OCI-LY7 (cell line): ENCODE measurements at regions not wholly inside any gene's neighbourhood (a gene's known extent, or its start where the extent isn't known, plus 50 kb on each side); places are given as distances from the start of the nearest gene placed in this dataset.

Source experiments
- BruUV-seq: library from RNA; stranded (reverse); fragments of 400-500 nt; replicated peaks from 2 replicates; lab custom pipeline; 2021; lab: Mats Ljungman, UMichigan
- CTCF ChIA-PET: fragments of 300-600 bp; sonication (Branson Sonifier 250); formaldehyde crosslinking; loops from one replicate; lab custom pipeline; 2022; ENCODE audit warnings: antibody characterized with exemption; ENCODE audit not compliant: unreplicated experiment; lab: Charles Lee
- POLR2A ChIA-PET: fragments of 300-600 bp; sonication (Branson Sonifier 250); formaldehyde crosslinking; loops from one replicate; lab custom pipeline; 2022; ENCODE audit warnings: antibody characterized with exemption; lab: Charles Lee
- DNase-seq: peaks from one replicate; pipeline ENCODE4 v3.0.0-alpha.2; 2015; ENCODE audit warnings: low spot score
- H2AFZ ChIP-seq: fragments of 200-600 bp; sonication (generic), shearing (Covaris generic); 2 replicates; pipeline ENCODE4 v1.6.1; 2014; ENCODE audit warnings: mild to moderate bottlenecking, antibody characterized with exemption, low read length, moderate library complexity
- H3K27ac ChIP-seq: fragments of 200-600 bp; sonication (generic); 2 replicates; pipeline ENCODE4 v1.5.1; 2014; ENCODE audit warnings: mixed run types, low read depth, mild to moderate bottlenecking, moderate library complexity, low read length, inconsistent platforms; ENCODE audit not compliant: poor library complexity, severe bottlenecking
- H3K36me3 ChIP-seq: fragments of 200-600 bp; sonication (generic); 2 replicates; pipeline ENCODE4 v1.6.1; 2014; ENCODE audit warnings: mild to moderate bottlenecking, antibody characterized with exemption, low read length, moderate library complexity, mixed read lengths; ENCODE audit not compliant: insufficient read depth
- H3K4me1 ChIP-seq: fragments of 200-600 bp; sonication (generic); 2 replicates; pipeline ENCODE4 v1.5.1; 2014; ENCODE audit warnings: mild to moderate bottlenecking, low read length; ENCODE audit not compliant: insufficient read depth, poor library complexity, severe bottlenecking
- H3K4me2 ChIP-seq: fragments of 200-600 bp; sonication (generic); 2 replicates; pipeline ENCODE4 v1.6.1; 2014; ENCODE audit warnings: mild to moderate bottlenecking, low read length
- H3K4me3 ChIP-seq: fragments of 200-600 bp; sonication (generic); 2 replicates; pipeline ENCODE4 v1.5.1; 2014; ENCODE audit warnings: mild to moderate bottlenecking, low read depth, low read length; ENCODE audit not compliant: poor library complexity, severe bottlenecking
- H3K79me2 ChIP-seq: fragments of 200-600 bp; sonication (generic); 2 replicates; pipeline ENCODE4 v1.6.1; 2016; ENCODE audit warnings: low read depth, mild to moderate bottlenecking, low read length, moderate library complexity, mixed read lengths; ENCODE audit not compliant: insufficient read depth
- H3K9me2 ChIP-seq: fragments of 200-600 bp; sonication (generic); 2 replicates; pipeline ENCODE4 v1.6.1; 2016; ENCODE audit warnings: mild to moderate bottlenecking, low read length, mixed read lengths; ENCODE audit not compliant: insufficient read depth
- H3K9me3 ChIP-seq: fragments of 200-600 bp; sonication (generic); 2 replicates; pipeline ENCODE4 v1.6.1; 2014; ENCODE audit warnings: mild to moderate bottlenecking, mixed run types, low read length, mixed read lengths
- H4K20me1 ChIP-seq: fragments of 200-600 bp; sonication (generic); 2 replicates; pipeline ENCODE4 v1.6.1; 2014; ENCODE audit warnings: mild to moderate bottlenecking, antibody characterized with exemption, low read length, moderate library complexity, mixed read lengths; ENCODE audit not compliant: insufficient read depth
- EZH2phosphoT487 ChIP-seq: fragments of 200-600 bp; sonication (generic); IDR thresholded peaks from 2 replicates; pipeline ENCODE4 v1.6.1; 2018; ENCODE audit warnings: low read depth, borderline replicate concordance, mild to moderate bottlenecking, mixed run types, antibody characterized with exemption, low read length, moderate library complexity, mixed read lengths
- intact Hi-C: fragments of 100-400 bp; cut with micrococcal nuclease; formaldehyde crosslinking; loops from one replicate; pipeline ENCODE4 v1.10.0; 2022; ENCODE audit not compliant: unreplicated experiment
- TF ChIP-seq, protein P1 (sequence below): fragments of 200-600 bp; sonication (generic); conservative IDR thresholded peaks from 2 replicates; pipeline ENCODE4 v1.5.1; 2014; ENCODE audit warnings: mild to moderate bottlenecking, antibody characterized with exemption, low read length, moderate library complexity, mixed read lengths

GRCh38 chr4:10182446-10183424 is 66.1 kb upstream of the WDR1 start:
- Histone ChIP-seq H3K36me3 (no peaks in the 10 kb centered on the region), H3K9me2 (no peaks in the 10 kb centered on the region), H2AFZ (no peak overlapping the region), H3K27ac (no peak overlapping the region), H3K79me2 (no peaks in the 10 kb centered on the region), H3K4me1 (no peaks in the 10 kb centered on the region), H4K20me1 (no peaks in the 10 kb centered on the region), H3K9me3 (no peaks in the 10 kb centered on the region), H3K4me3 (no peak overlapping the region), H3K4me2 (no peak overlapping the region)
- TF ChIP-seq, protein P1, sequence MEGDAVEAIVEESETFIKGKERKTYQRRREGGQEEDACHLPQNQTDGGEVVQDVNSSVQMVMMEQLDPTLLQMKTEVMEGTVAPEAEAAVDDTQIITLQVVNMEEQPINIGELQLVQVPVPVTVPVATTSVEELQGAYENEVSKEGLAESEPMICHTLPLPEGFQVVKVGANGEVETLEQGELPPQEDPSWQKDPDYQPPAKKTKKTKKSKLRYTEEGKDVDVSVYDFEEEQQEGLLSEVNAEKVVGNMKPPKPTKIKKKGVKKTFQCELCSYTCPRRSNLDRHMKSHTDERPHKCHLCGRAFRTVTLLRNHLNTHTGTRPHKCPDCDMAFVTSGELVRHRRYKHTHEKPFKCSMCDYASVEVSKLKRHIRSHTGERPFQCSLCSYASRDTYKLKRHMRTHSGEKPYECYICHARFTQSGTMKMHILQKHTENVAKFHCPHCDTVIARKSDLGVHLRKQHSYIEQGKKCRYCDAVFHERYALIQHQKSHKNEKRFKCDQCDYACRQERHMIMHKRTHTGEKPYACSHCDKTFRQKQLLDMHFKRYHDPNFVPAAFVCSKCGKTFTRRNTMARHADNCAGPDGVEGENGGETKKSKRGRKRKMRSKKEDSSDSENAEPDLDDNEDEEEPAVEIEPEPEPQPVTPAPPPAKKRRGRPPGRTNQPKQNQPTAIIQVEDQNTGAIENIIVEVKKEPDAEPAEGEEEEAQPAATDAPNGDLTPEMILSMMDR: no peak
- no peak for TF ChIP-seq EZH2phosphoT487
- POLR2A ChIA-PET: interaction anchor here (1.1 kb wide), 1 partner anchor 9 kb away, joined by 3 read pairs; no protein-coding TSS in a partner anchor
- CTCF ChIA-PET: no interaction called here
- DNase-seq: no peak
- intact Hi-C loops: no loop called here
- no TSS peak for BruUV-seq

GRCh38 chr4:10181745-10182445 is 65.3 kb upstream of the WDR1 start:
- Histone ChIP-seq H2AFZ (no peak overlapping the region), H3K9me2 (no peaks in the 10 kb centered on the region), H3K79me2 (no peaks in the 10 kb centered on the region), H3K27ac (no peak overlapping the region), H3K4me3 (no peak overlapping the region), H3K4me1 (no peaks in the 10 kb centered on the region), H3K36me3 (no peaks in the 10 kb centered on the region), H3K4me2 (no peak overlapping the region), H4K20me1 (no peaks in the 10 kb centered on the region), H3K9me3 (no peaks in the 10 kb centered on the region)
- CTCF ChIA-PET: no interaction called here
- TF ChIP-seq, protein P1: no peak
- TF ChIP-seq EZH2phosphoT487: no peak
- POLR2A ChIA-PET: interaction anchor here (1.1 kb wide), 1 partner anchor 10 kb away, joined by 3 read pairs; no protein-coding TSS in a partner anchor
- no TSS peak for BruUV-seq
- intact Hi-C loops: no loop called here
- no peak for DNase-seq
